HG02981 (cell line): ENCODE measurements at regions not wholly inside any gene's neighbourhood (a gene's known extent, or its start where the extent isn't known, plus 50 kb on each side); places are given as distances from the start of the nearest gene placed in this dataset.

ENCODE experiments used
- ATAC-seq: cut with Tn5 transposase; IDR thresholded peaks from one replicate; pipeline ENCODE4 v1.9.1; 2021; ENCODE audit warnings: mild to moderate bottlenecking, moderate library complexity; ENCODE audit not compliant: unreplicated experiment

GRCh38 chr6:21459641-21460040, 133.9 kb upstream of the SOX4 start:
- no peak for ATAC-seq

- no peak for ATAC-seq
These were observed 131.6 kb upstream of the SOX4 start for GRCh38 chr6:21461844-21462518.

GRCh38 chr6:21462519-21462852, 131.1 kb upstream of the SOX4 start:
- ATAC-seq: no peak

- ATAC-seq: no peak
These were observed 126.5 kb upstream of the SOX4 start for GRCh38 chr6:21467091-21467490.

GRCh38 chr6:21468461-21468860, 125.1 kb upstream of the SOX4 start:
- ATAC-seq: no peak

- ATAC-seq: no peak
These were observed 124.3 kb upstream of the SOX4 start for GRCh38 chr6:21469213-21469612.

GRCh38 chr6:21476112-21476511, 117.4 kb upstream of the SOX4 start:
- ATAC-seq: no peak

GRCh38 chr6:21478411-21478810, 115.1 kb upstream of the SOX4 start:
- ATAC-seq: no peak

- ATAC-seq: no peak
These were observed 114.5 kb upstream of the SOX4 start for GRCh38 chr6:21478883-21479539.

GRCh38 chr6:21486115-21486514, 107.4 kb upstream of the SOX4 start:
- no peak for ATAC-seq

- no peak for ATAC-seq
These were observed 103.7 kb upstream of the SOX4 start for GRCh38 chr6:21489826-21490225.

- ATAC-seq: no peak
These were observed 101.6 kb upstream of the SOX4 start for GRCh38 chr6:21491955-21492354.

- ATAC-seq: no peak
These were observed 99.0 kb upstream of the SOX4 start for GRCh38 chr6:21494505-21494904.

GRCh38 chr6:21496196-21496595, 97.4 kb upstream of the SOX4 start:
- ATAC-seq: no peak

GRCh38 chr6:21496706-21497105, 96.8 kb upstream of the SOX4 start:
- ATAC-seq: no peak

- ATAC-seq: no peak
These were observed 93.1 kb upstream of the SOX4 start for GRCh38 chr6:21500314-21501020.

- no peak for ATAC-seq
These were observed 92.6 kb upstream of the SOX4 start for GRCh38 chr6:21501021-21501354.

- no peak for ATAC-seq
These were observed 91.7 kb upstream of the SOX4 start for GRCh38 chr6:21501815-21502214.

- no peak for ATAC-seq
These were observed 90.9 kb upstream of the SOX4 start for GRCh38 chr6:21502682-21503081.

GRCh38 chr6:21504790-21505189, 88.8 kb upstream of the SOX4 start:
- ATAC-seq: no peak

- ATAC-seq: no peak
These were observed 88.0 kb upstream of the SOX4 start for GRCh38 chr6:21505574-21505990.

GRCh38 chr6:21506126-21506525, 87.4 kb upstream of the SOX4 start:
- ATAC-seq: no peak
